ENCODE measurements at regions not wholly inside any gene's neighbourhood (a gene's known extent, or its start where the extent isn't known, plus 50 kb on each side); places are given as distances from the start of the nearest gene placed in this dataset.

GRCh38 chr3:153599685-153600084, 437.7 kb downstream of the RAP2B start:
- H3K4me2 ChIP-seq (ENCODE audit: extremely low read depth, insufficient read depth, low read length) = peak overlapping the region; percentile 5
- no peaks in the 10 kb centered on the region for H4K20me1 ChIP-seq (ENCODE audit: control insufficient read depth, extremely low read depth, insufficient read depth, low read length)
- no peak for TF ChIP-seq EZH2 (IDR thresholded peaks at IDR 0.05; ENCODE audit: low read length, missing control alignments)
- TF ChIP-seq, protein P1, sequence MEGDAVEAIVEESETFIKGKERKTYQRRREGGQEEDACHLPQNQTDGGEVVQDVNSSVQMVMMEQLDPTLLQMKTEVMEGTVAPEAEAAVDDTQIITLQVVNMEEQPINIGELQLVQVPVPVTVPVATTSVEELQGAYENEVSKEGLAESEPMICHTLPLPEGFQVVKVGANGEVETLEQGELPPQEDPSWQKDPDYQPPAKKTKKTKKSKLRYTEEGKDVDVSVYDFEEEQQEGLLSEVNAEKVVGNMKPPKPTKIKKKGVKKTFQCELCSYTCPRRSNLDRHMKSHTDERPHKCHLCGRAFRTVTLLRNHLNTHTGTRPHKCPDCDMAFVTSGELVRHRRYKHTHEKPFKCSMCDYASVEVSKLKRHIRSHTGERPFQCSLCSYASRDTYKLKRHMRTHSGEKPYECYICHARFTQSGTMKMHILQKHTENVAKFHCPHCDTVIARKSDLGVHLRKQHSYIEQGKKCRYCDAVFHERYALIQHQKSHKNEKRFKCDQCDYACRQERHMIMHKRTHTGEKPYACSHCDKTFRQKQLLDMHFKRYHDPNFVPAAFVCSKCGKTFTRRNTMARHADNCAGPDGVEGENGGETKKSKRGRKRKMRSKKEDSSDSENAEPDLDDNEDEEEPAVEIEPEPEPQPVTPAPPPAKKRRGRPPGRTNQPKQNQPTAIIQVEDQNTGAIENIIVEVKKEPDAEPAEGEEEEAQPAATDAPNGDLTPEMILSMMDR (conservative IDR thresholded peaks at IDR 0.05 in 1 of 2, IDR thresholded peaks at IDR 0.05 in 1 of 2; ENCODE audit: low read depth in 1 of 2, low read length in 2 of 2) = no peak
- H3K27ac ChIP-seq (ENCODE audit: insufficient read depth, low read length) = no peak overlapping the region
- peak; percentile 92 to 95 for DNase-seq (ENCODE audit: low read depth in 2 of 2)
- no peak overlapping the region for H2AFZ ChIP-seq (ENCODE audit: low read length)
- no peaks in the 10 kb centered on the region for H3K9me3 ChIP-seq (ENCODE audit: control insufficient read depth, insufficient read depth, low read depth, low read length)
- no peaks in the 10 kb centered on the region for H3K79me2 ChIP-seq (ENCODE audit: control insufficient read depth, insufficient read depth, low read length)
- H3K36me3 ChIP-seq (ENCODE audit: control insufficient read depth, insufficient read depth, low read length) = no peaks in the 10 kb centered on the region
- H3K27me3 ChIP-seq (ENCODE audit: control insufficient read depth, insufficient read depth, low read length) = peaks cover 3% of the 10 kb centered on the region
- H3K4me1 ChIP-seq (ENCODE audit: control insufficient read depth, extremely low read depth, insufficient read depth, low read length) = no peaks in the 10 kb centered on the region
- no peak overlapping the region for H3K4me3 ChIP-seq (replicated peaks in 1 of 4; ENCODE audit: control extremely low read depth in 1 of 4, insufficient read depth in 1 of 4, low read depth in 3 of 4, low read length in 4 of 4)
- H3K9ac ChIP-seq (ENCODE audit: insufficient read depth, low read length) = no peak overlapping the region

- Histone ChIP-seq H3K79me2 (ENCODE audit: control insufficient read depth, insufficient read depth, low read length) (no peaks in the 10 kb centered on the region), H3K4me3 (replicated peaks in 1 of 4; ENCODE audit: control extremely low read depth in 1 of 4, insufficient read depth in 1 of 4, low read depth in 3 of 4, low read length in 4 of 4) (no peak overlapping the region), H3K27ac (ENCODE audit: insufficient read depth, low read length) (no peak overlapping the region), H3K9me3 (ENCODE audit: control insufficient read depth, insufficient read depth, low read depth, low read length) (no peaks in the 10 kb centered on the region), H3K4me2 (ENCODE audit: extremely low read depth, insufficient read depth, low read length) (no peak overlapping the region), H4K20me1 (ENCODE audit: control insufficient read depth, extremely low read depth, insufficient read depth, low read length) (no peaks in the 10 kb centered on the region), H3K27me3 (ENCODE audit: control insufficient read depth, insufficient read depth, low read length) (peaks cover 3% of the 10 kb centered on the region), H2AFZ (ENCODE audit: low read length) (no peak overlapping the region), H3K9ac (ENCODE audit: insufficient read depth, low read length) (no peak overlapping the region), H3K4me1 (ENCODE audit: control insufficient read depth, extremely low read depth, insufficient read depth, low read length) (no peaks in the 10 kb centered on the region), H3K36me3 (ENCODE audit: control insufficient read depth, insufficient read depth, low read length) (no peaks in the 10 kb centered on the region)
- no peak for DNase-seq (ENCODE audit: low read depth in 2 of 2)
- no peak for TF ChIP-seq EZH2 (IDR thresholded peaks at IDR 0.05; ENCODE audit: low read length, missing control alignments)
- TF ChIP-seq, protein P1 (conservative IDR thresholded peaks at IDR 0.05 in 1 of 2, IDR thresholded peaks at IDR 0.05 in 1 of 2; ENCODE audit: low read depth in 1 of 2, low read length in 2 of 2) = no peak
Measured at GRCh38 chr3:153600896-153601295, 438.9 kb downstream of the RAP2B start.

DNA sequence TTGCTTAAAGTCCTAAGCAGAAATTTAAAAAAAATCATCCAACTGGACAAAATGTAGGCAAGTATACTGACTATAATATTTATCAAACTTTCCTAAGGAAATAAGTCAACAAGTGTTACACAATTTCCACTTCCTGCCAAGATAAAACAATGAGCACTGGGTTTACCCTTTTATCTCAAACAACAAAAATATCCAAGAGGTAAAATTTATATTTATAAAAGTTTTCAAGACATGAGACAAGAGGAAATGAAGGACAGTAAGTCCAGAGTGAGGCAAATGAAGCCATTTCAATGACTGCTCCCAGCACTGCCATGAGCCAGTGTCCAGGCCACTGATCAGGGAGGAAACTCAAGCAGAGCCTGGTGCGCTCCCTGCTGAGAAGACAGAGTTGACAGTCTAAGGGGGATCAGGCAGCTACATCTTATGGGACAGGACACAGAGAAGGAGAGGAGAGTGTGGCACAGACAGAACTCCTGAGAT, 439.4 kb downstream of the RAP2B start:
- Histone ChIP-seq H3K27me3 (ENCODE audit: control insufficient read depth, insufficient read depth, low read length) (peaks cover 3% of the 10 kb centered on the region), H3K4me3 (replicated peaks in 1 of 4; ENCODE audit: control extremely low read depth in 1 of 4, insufficient read depth in 1 of 4, low read depth in 3 of 4, low read length in 4 of 4) (no peak overlapping the region), H4K20me1 (ENCODE audit: control insufficient read depth, extremely low read depth, insufficient read depth, low read length) (no peaks in the 10 kb centered on the region), H3K79me2 (ENCODE audit: control insufficient read depth, insufficient read depth, low read length) (no peaks in the 10 kb centered on the region), H3K9ac (ENCODE audit: insufficient read depth, low read length) (no peak overlapping the region), H3K9me3 (ENCODE audit: control insufficient read depth, insufficient read depth, low read depth, low read length) (no peaks in the 10 kb centered on the region), H3K27ac (ENCODE audit: insufficient read depth, low read length) (no peak overlapping the region), H3K36me3 (ENCODE audit: control insufficient read depth, insufficient read depth, low read length) (no peaks in the 10 kb centered on the region), H2AFZ (ENCODE audit: low read length) (no peak overlapping the region), H3K4me2 (ENCODE audit: extremely low read depth, insufficient read depth, low read length) (no peak overlapping the region), H3K4me1 (ENCODE audit: control insufficient read depth, extremely low read depth, insufficient read depth, low read length) (no peaks in the 10 kb centered on the region)
- no peak for DNase-seq (ENCODE audit: low read depth in 2 of 2)
- TF ChIP-seq EZH2 (IDR thresholded peaks at IDR 0.05; ENCODE audit: low read length, missing control alignments) = no peak
- TF ChIP-seq, protein P1 (conservative IDR thresholded peaks at IDR 0.05 in 1 of 2, IDR thresholded peaks at IDR 0.05 in 1 of 2; ENCODE audit: low read depth in 1 of 2, low read length in 2 of 2) = no peak

Measured in fibroblast of lung (primary cell).